ENCODE measurements at regions not wholly inside any gene's neighbourhood (a gene's known extent, or its start where the extent isn't known, plus 50 kb on each side); places are given as distances from the start of the nearest gene placed in this dataset.
"Not testable (repeated sequence)": the region's sequence is repeated elsewhere in the genome, so short reads cannot be mapped to it uniquely, and the experiment has no call there.

DNA sequence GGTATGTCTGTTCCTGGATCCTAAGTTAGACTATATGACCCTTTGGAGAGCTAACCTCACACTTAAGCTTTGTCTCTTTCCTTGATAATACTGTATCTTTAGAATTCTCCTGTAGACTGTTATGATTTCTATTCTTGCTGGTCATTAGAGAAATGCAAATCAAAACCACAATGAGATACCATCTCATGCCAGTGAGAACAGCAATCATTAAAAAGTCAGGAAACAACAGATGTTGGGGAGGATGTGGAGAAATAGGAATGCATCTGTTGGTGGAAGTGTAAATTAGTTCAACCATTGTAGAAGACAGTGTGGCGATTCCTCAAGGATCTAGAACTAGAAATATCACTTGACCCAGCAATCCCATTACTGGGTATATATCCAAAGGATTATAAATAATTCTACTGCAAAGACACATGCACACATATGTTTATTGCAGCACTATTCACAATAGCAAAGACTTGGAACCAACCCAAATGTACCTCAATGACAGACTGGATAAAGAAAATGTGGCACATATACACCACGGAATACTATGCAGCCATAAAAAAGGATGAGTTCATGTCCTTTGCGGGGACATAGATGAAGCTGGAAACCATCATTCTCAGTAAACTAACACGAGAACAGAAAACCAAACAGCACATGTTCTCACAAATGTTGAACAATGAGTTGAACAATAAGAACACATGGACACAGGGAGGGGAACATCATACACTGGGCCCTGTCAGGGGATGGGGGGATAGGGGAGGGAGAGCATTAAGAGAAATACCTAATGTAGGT is 867.8 kb upstream of the ADGRB3 start:
- not testable (repeated sequence) for TF ChIP-seq CTBP1 (IDR thresholded peaks at IDR 0.05; ENCODE audit: borderline replicate concordance); FOXA1 (IDR thresholded peaks at IDR 0.05); ARNT (IDR thresholded peaks at IDR 0.05); BHLHE40 (IDR thresholded peaks at IDR 0.05; ENCODE audit: borderline replicate concordance); TARDBP (IDR thresholded peaks at IDR 0.05); ZNF384 (IDR thresholded peaks at IDR 0.05); SUZ12 (IDR thresholded peaks at IDR 0.05); FOXK2 (IDR thresholded peaks at IDR 0.05); L3MBTL2 (conservative IDR thresholded peaks at IDR 0.05); SP1 (IDR thresholded peaks at IDR 0.05)
- TF ChIP-seq, protein P1, sequence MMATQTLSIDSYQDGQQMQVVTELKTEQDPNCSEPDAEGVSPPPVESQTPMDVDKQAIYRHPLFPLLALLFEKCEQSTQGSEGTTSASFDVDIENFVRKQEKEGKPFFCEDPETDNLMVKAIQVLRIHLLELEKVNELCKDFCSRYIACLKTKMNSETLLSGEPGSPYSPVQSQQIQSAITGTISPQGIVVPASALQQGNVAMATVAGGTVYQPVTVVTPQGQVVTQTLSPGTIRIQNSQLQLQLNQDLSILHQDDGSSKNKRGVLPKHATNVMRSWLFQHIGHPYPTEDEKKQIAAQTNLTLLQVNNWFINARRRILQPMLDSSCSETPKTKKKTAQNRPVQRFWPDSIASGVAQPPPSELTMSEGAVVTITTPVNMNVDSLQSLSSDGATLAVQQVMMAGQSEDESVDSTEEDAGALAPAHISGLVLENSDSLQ (IDR thresholded peaks at IDR 0.05): not testable (repeated sequence)
